Upper lobe of right lung (tissue), 1 donor: ENCODE measurements at regions not wholly inside any gene's neighbourhood (a gene's known extent, or its start where the extent isn't known, plus 50 kb on each side); places are given as distances from the start of the nearest gene placed in this dataset.

ENCODE experiments used
- ATAC-seq: fragments of 200-7000 bp; cut with Tn5 transposase; one replicate; pipeline ENCODE4 v1.9.1; 2020; ENCODE audit warnings: mild to moderate bottlenecking, moderate library complexity
- DNase-seq: peaks from one replicate; pipeline ENCODE4 v3.0.0-alpha.2; 2020
- H3K27ac ChIP-seq: fragments of 200-600 bp; one replicate; pipeline ENCODE4 v1.8.0; 2022
- H3K27me3 ChIP-seq: fragments of 200-600 bp; one replicate; pipeline ENCODE4 v1.8.0; 2022; ENCODE audit warnings: mild to moderate bottlenecking
- H3K36me3 ChIP-seq: fragments of 200-600 bp; one replicate; pipeline ENCODE4 v1.8.0; 2022
- H3K4me1 ChIP-seq: fragments of 200-600 bp; one replicate; pipeline ENCODE4 v1.8.0; 2022
- H3K4me3 ChIP-seq: fragments of 200-600 bp; one replicate; pipeline ENCODE4 v1.8.0; 2022; ENCODE audit warnings: mild to moderate bottlenecking
- H3K9me3 ChIP-seq: fragments of 200-600 bp; one replicate; pipeline ENCODE4 v1.8.0; 2022
- CTCF ChIP-seq: fragments of 200-600 bp; IDR thresholded peaks from one replicate; pipeline ENCODE4 v1.8.0; 2022; ENCODE audit warnings: antibody characterized with exemption
- intact Hi-C: fragments of 100-400 bp; cut with DNase I; formaldehyde crosslinking; loops from one replicate; pipeline ENCODE4 v1.11.0; 2022
- donor health status: DM: no; HTN: yes; CAD: no; lungs with severe emphysema.

GRCh38 chr9:106580546-106580945 is 282.4 kb upstream of the ZNF462 start:
- TF ChIP-seq CTCF: no peak
- H3K27me3 ChIP-seq: no peaks in the 10 kb centered on the region
- no peaks in the 10 kb centered on the region for H3K9me3 ChIP-seq
- no peak for ATAC-seq
- H3K36me3 ChIP-seq: no peaks in the 10 kb centered on the region
- intact Hi-C loops: no loop called here
- H3K4me3 ChIP-seq: no peak overlapping the region
- no peak for DNase-seq
- H3K27ac ChIP-seq: no peak overlapping the region
- H3K4me1 ChIP-seq: no peaks in the 10 kb centered on the region

DNA sequence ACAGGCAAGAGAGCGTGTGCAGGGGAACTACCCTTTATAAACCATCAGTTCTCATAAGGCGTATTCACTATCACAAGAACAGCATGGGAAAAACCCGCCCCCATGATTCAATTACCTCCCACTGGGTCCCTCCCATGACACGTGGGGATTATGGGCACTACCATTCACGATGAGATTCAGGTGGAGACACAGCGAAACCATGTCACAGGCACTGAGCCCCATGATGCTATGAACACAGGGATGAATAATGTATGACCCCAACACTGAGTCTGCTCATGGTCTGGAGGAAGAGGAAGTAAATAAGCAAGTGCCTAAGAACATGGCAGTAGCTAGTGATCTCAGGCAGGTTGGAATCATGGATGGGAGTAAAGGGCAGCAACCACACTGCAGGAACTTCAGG is 281.0 kb upstream of the ZNF462 start:
- ATAC-seq: no peak
- no peak for DNase-seq
- TF ChIP-seq CTCF: no peak
- no peaks in the 10 kb centered on the region for H3K9me3 ChIP-seq
- H3K27ac ChIP-seq: no peak overlapping the region
- intact Hi-C loops: no loop called here
- no peak overlapping the region for H3K4me3 ChIP-seq
- H3K4me1 ChIP-seq: no peaks in the 10 kb centered on the region
- H3K27me3 ChIP-seq: no peaks in the 10 kb centered on the region
- H3K36me3 ChIP-seq: no peaks in the 10 kb centered on the region

DNA sequence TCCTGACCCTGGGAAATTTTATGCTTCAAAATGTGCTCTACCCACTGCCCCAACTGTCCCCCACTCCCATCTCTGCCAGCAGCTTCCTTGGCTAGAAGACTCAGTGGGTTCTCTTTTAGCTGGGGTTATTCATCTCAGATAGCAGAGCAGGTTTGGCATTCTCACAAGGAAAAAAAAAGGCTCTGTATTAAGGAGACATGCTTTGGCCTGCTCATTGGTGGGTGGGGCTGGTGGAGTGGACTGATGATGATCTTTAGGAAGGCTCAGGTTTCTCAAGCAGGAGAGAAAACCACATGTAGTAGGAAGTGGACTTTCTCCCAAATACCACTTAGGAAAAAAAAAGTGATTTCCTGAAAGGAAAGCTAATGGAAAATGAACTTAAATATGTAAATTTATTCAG is 279.2 kb upstream of the ZNF462 start:
- H3K27me3 ChIP-seq: no peaks in the 10 kb centered on the region
- ATAC-seq: no peak
- intact Hi-C loops: no loop called here

GRCh38 chr9:106587042-106587441 is 275.9 kb upstream of the ZNF462 start:
- H3K27ac ChIP-seq: no peak overlapping the region
- H3K36me3 ChIP-seq: no peaks in the 10 kb centered on the region
- H3K27me3 ChIP-seq: no peaks in the 10 kb centered on the region
- ATAC-seq (no peak), DNase-seq (no peak)
- H3K4me3 ChIP-seq: no peak overlapping the region
- no peak for TF ChIP-seq CTCF
- H3K9me3 ChIP-seq: no peaks in the 10 kb centered on the region
- intact Hi-C loops: no loop called here
- no peaks in the 10 kb centered on the region for H3K4me1 ChIP-seq

More for the DNA sequence above, 279.2 kb upstream of the ZNF462 start:
- Histone ChIP-seq H3K4me1 (no peaks in the 10 kb centered on the region), H3K9me3 (no peaks in the 10 kb centered on the region), H3K27ac (no peak overlapping the region), H3K4me3 (no peak overlapping the region), H3K36me3 (no peaks in the 10 kb centered on the region)
- TF ChIP-seq CTCF: no peak
- no peak for DNase-seq

DNA sequence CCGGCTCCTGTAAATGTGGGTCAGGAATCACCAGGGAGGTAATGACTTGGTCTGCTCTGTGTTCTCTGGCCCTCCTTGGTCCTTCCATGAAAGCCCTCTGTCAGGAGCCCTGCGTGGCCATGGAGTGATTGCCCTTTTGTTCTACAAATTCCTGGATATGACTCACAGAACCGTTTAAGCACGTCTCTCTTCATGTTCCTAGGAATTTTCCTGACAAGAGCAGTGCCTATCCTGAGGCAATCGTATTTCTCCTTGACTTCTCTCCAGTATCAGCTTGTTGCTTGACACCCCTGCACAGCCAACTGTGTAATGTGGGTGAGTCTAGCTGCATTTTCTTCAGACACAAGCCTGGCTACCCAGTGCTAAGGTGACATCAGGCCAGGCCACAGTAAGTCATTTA is 274.3 kb upstream of the ZNF462 start:
- H3K4me1 ChIP-seq: no peaks in the 10 kb centered on the region
- H3K4me3 ChIP-seq: no peak overlapping the region
- TF ChIP-seq CTCF: no peak
- H3K27ac ChIP-seq: no peak overlapping the region
- intact Hi-C loops: no loop called here
- ATAC-seq (no peak), DNase-seq (no peak)
- H3K36me3 ChIP-seq: no peaks in the 10 kb centered on the region
- H3K27me3 ChIP-seq: no peaks in the 10 kb centered on the region
- H3K9me3 ChIP-seq: no peaks in the 10 kb centered on the region

- H3K27me3 ChIP-seq: no peaks in the 10 kb centered on the region
- ATAC-seq (no peak), DNase-seq (no peak)
- no peaks in the 10 kb centered on the region for H3K4me1 ChIP-seq
- no peak overlapping the region for H3K27ac ChIP-seq
- no peak overlapping the region for H3K4me3 ChIP-seq
- intact Hi-C loops: no loop called here
- TF ChIP-seq CTCF: no peak
- H3K36me3 ChIP-seq: no peaks in the 10 kb centered on the region
- no peaks in the 10 kb centered on the region for H3K9me3 ChIP-seq
Observed at GRCh38 chr9:106590759-106591505, 272.0 kb upstream of the ZNF462 start.
